ENCODE measurements at regions not wholly inside any gene's neighbourhood (a gene's known extent, or its start where the extent isn't known, plus 50 kb on each side); places are given as distances from the start of the nearest gene placed in this dataset.
"Not testable (repeated sequence)": the region's sequence is repeated elsewhere in the genome, so short reads cannot be mapped to it uniquely, and the experiment has no call there.

DNA sequence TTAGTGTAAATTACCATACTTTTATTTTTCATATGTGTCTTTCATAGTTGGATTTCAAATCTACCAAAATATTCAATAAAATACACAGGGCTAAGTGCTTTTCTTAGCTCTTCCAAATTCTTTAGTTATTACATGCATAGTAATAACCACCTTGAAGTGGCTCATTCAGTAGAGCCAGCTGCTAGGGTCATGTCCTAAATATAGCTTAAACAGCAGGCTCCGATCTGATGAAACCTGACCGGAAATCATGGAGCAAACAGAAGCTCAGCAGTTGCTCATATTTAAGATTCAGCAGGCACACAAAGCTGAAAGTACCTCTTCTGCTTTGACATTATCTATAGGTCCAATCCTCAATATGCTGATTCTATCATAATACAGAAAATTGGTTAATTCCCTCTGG lies 1470.4 kb downstream of the ADGRL3 start:
- no peak overlapping the region for H3K27ac Mint-ChIP-seq
- H3K4me3 Mint-ChIP-seq: no peak overlapping the region
- H3K9me3 Mint-ChIP-seq: peaks cover 8 to 33% (median 14%) of the 10 kb centered on the region in 6 donors
- H3K27me3 Mint-ChIP-seq (ENCODE audit: low read depth in 3 of 3): no peaks in the 10 kb centered on the region
- H3K36me3 Mint-ChIP-seq: no peaks in the 10 kb centered on the region
- DNase-seq: no peak
- no peaks in the 10 kb centered on the region for H3K4me1 Mint-ChIP-seq

DNA sequence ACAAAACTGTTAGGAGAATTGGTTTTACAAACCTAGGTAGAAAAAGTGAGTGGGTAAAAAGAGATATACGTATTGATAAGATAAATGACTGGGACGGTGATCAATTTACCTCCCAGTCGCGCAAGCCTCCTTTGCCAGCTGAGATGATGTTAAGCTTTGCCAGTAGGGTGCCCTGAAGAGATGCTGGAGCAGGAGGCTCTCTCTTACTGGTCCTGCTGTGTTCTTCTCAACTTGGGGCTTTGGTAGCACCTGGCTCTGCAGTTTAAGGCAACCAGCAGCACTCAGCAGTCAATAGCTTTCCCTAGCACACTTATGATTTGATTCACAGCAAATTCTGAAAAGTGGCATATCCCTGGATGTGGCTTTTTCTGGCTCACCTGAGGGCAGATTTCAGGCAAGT lies 1461.7 kb downstream of the ADGRL3 start:
- H3K9me3 Mint-ChIP-seq: peaks cover 7 to 34% (median 17%) of the 10 kb centered on the region in 6 donors
- H3K4me3 Mint-ChIP-seq: no peak overlapping the region
- no peaks in the 10 kb centered on the region for H3K36me3 Mint-ChIP-seq
- H3K27me3 Mint-ChIP-seq (ENCODE audit: low read depth in 3 of 3): no peaks in the 10 kb centered on the region
- DNase-seq: no peak
- H3K27ac Mint-ChIP-seq: no peak overlapping the region
- H3K4me1 Mint-ChIP-seq: no peaks in the 10 kb centered on the region

- peaks cover 0 to 41% (median 12%) of the 10 kb centered on the region in 6 donors for H3K9me3 Mint-ChIP-seq
- H3K36me3 Mint-ChIP-seq: no peaks in the 10 kb centered on the region
- no peak overlapping the region for H3K4me3 Mint-ChIP-seq
- no peaks in the 10 kb centered on the region for H3K27me3 Mint-ChIP-seq (ENCODE audit: low read depth in 3 of 3)
- no peak for DNase-seq
- no peaks in the 10 kb centered on the region for H3K4me1 Mint-ChIP-seq
- no peak overlapping the region for H3K27ac Mint-ChIP-seq
Observed at GRCh38 chr4:62656006-62656405, 1455.9 kb downstream of the ADGRL3 start.

DNA sequence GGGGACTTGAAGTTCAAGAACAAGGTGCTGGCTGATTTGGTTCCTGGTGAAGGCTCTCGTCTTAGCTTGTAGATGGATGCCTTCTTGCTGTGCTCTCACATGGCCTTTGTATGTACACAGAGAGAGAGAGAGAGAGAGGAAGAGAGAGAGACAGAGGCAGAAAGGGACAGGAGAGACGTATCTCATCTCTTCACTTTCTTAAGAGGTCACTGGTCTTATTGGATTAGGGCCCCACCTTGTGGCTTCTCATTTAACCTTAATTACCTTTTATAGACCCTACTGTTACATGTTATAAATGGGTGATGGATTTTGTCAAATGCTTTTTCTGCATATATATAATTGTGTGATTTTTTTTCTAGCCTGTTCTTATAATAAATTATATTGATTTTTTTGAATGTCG lies 1444.2 kb downstream of the ADGRL3 start:
- Mint-ChIP-seq H3K9me3 (peaks cover 1 to 28% (median 12%) of the 10 kb centered on the region in 6 donors), H3K27me3 (ENCODE audit: low read depth in 3 of 3) (no peaks in the 10 kb centered on the region), H3K4me1 (no peaks in the 10 kb centered on the region), H3K4me3 (no peak overlapping the region), H3K36me3 (no peaks in the 10 kb centered on the region), H3K27ac (no peak overlapping the region)
- no peak for DNase-seq

- H3K27me3 Mint-ChIP-seq (ENCODE audit: low read depth in 3 of 3): no peaks in the 10 kb centered on the region
- DNase-seq: no peak
- H3K27ac Mint-ChIP-seq: no peak overlapping the region
- H3K9me3 Mint-ChIP-seq: peaks cover 2 to 25% (median 8%) of the 10 kb centered on the region in 6 donors
- no peak overlapping the region for H3K4me3 Mint-ChIP-seq
- no peaks in the 10 kb centered on the region for H3K36me3 Mint-ChIP-seq
- no peaks in the 10 kb centered on the region for H3K4me1 Mint-ChIP-seq
Observed at GRCh38 chr4:62640296-62640695, 1440.2 kb downstream of the ADGRL3 start.

- H3K36me3 Mint-ChIP-seq: no peaks in the 10 kb centered on the region
- peaks cover 0 to 2% (median 0%) of the 10 kb centered on the region in 3 donors for H3K27me3 Mint-ChIP-seq (ENCODE audit: low read depth in 3 of 3)
- no peaks in the 10 kb centered on the region for H3K4me1 Mint-ChIP-seq
- no peak for DNase-seq
- no peak overlapping the region for H3K4me3 Mint-ChIP-seq
- peaks cover 2 to 35% (median 17%) of the 10 kb centered on the region in 6 donors for H3K9me3 Mint-ChIP-seq
- H3K27ac Mint-ChIP-seq: no peak overlapping the region
Observed at GRCh38 chr4:62627671-62628070, 1427.5 kb downstream of the ADGRL3 start.

- peaks cover 3 to 31% (median 16%) of the 10 kb centered on the region in 6 donors for H3K9me3 Mint-ChIP-seq
- no peaks in the 10 kb centered on the region for H3K36me3 Mint-ChIP-seq
- H3K4me1 Mint-ChIP-seq: no peaks in the 10 kb centered on the region
- no peak for DNase-seq
- peaks cover 0 to 2% (median 0%) of the 10 kb centered on the region in 3 donors for H3K27me3 Mint-ChIP-seq (ENCODE audit: low read depth in 3 of 3)
- no peak overlapping the region for H3K4me3 Mint-ChIP-seq
- no peak overlapping the region for H3K27ac Mint-ChIP-seq
Observed at GRCh38 chr4:62627141-62627540, 1427.0 kb downstream of the ADGRL3 start.

DNA sequence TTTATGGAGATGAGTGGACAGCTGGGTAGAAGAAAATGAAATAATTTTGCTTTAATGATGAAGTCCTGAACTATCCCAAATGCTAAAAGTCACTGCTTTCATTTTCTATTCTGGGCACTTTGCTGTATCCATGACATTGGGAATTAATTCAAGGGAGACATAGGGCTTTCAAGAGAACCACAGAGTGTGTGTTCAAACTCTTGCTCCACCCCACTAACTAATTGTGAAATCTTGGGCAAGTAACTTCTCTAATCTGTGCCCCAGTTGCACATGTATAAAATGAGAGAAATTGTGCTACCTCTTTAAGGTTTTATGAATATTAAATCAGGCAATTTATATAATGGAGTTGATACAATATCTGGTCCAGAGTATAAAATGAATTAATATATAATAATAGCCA lies 1422.0 kb downstream of the ADGRL3 start:
- Mint-ChIP-seq H3K36me3 (no peaks in the 10 kb centered on the region), H3K4me3 (no peak overlapping the region), H3K4me1 (no peaks in the 10 kb centered on the region), H3K9me3 (peaks cover 6 to 35% (median 19%) of the 10 kb centered on the region in 6 donors), H3K27me3 (ENCODE audit: low read depth in 3 of 3) (peaks cover 0 to 2% (median 0%) of the 10 kb centered on the region in 3 donors), H3K27ac (no peak overlapping the region)
- DNase-seq: no peak

- H3K36me3 Mint-ChIP-seq: no peaks in the 10 kb centered on the region
- H3K27me3 Mint-ChIP-seq (ENCODE audit: low read depth in 3 of 3): no peaks in the 10 kb centered on the region
- H3K9me3 Mint-ChIP-seq: peaks cover 9 to 42% (median 22%) of the 10 kb centered on the region in 6 donors
- H3K27ac Mint-ChIP-seq: no peak overlapping the region
- H3K4me3 Mint-ChIP-seq: no peak overlapping the region
- no peak for DNase-seq
- H3K4me1 Mint-ChIP-seq: no peaks in the 10 kb centered on the region
Observed at GRCh38 chr4:62619971-62620370, 1419.8 kb downstream of the ADGRL3 start.

- Mint-ChIP-seq H3K4me3 (no peak overlapping the region), H3K27me3 (ENCODE audit: low read depth in 3 of 3) (no peaks in the 10 kb centered on the region), H3K27ac (no peak overlapping the region), H3K9me3 (peaks cover 8 to 42% (median 22%) of the 10 kb centered on the region in 6 donors), H3K36me3 (no peaks in the 10 kb centered on the region), H3K4me1 (no peaks in the 10 kb centered on the region)
- DNase-seq: no peak
Observed at GRCh38 chr4:62618042-62618441, 1417.9 kb downstream of the ADGRL3 start.

- Mint-ChIP-seq H3K27ac (no peak overlapping the region), H3K4me1 (no peaks in the 10 kb centered on the region), H3K27me3 (ENCODE audit: low read depth in 3 of 3) (peaks cover 0 to 3% (median 0%) of the 10 kb centered on the region in 3 donors), H3K4me3 (no peak overlapping the region), H3K36me3 (no peaks in the 10 kb centered on the region), H3K9me3 (peaks cover 0 to 15% (median 7%) of the 10 kb centered on the region in 6 donors)
- no peak for DNase-seq
Observed at GRCh38 chr4:62601737-62602136, 1401.6 kb downstream of the ADGRL3 start.

DNA sequence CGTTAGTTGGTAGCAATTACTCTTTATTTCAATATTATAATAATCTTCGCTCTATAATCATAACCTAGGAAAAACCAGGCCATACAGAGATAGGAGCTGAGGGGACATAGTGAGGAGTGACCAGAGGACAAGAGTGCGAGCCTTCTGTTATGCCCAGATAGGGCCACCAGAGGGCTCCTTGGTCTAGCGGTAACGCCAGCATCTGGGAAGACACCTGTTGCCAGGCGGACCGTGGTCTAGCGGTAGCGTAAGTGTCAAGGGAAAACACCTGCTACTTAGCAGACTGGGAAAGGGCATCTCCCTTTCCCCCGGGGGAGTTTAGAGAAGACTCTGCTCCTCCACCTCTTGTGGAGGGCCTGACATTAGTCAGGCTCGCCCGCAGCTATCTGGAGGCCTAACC lies 1395.1 kb downstream of the ADGRL3 start:
- not testable (repeated sequence) for H3K4me3 Mint-ChIP-seq; H3K27ac Mint-ChIP-seq; H3K4me1 Mint-ChIP-seq; H3K36me3 Mint-ChIP-seq; DNase-seq; H3K27me3 Mint-ChIP-seq (ENCODE audit: low read depth in 3 of 3)
- peaks cover 4 to 29% (median 11%) of the 10 kb centered on the region in 6 donors for H3K9me3 Mint-ChIP-seq

- Mint-ChIP-seq H3K4me1 (no peaks in the 10 kb centered on the region), H3K9me3 (peaks cover 6 to 44% (median 23%) of the 10 kb centered on the region in 6 donors), H3K36me3 (peaks cover 0 to 3% (median 0%) of the 10 kb centered on the region in 3 donors), H3K27me3 (ENCODE audit: low read depth in 3 of 3) (peaks cover 0 to 2% (median 0%) of the 10 kb centered on the region in 3 donors), H3K27ac (no peak overlapping the region), H3K4me3 (no peak overlapping the region)
- DNase-seq: no peak
Observed at GRCh38 chr4:62591756-62592155, 1391.6 kb downstream of the ADGRL3 start.

DNA sequence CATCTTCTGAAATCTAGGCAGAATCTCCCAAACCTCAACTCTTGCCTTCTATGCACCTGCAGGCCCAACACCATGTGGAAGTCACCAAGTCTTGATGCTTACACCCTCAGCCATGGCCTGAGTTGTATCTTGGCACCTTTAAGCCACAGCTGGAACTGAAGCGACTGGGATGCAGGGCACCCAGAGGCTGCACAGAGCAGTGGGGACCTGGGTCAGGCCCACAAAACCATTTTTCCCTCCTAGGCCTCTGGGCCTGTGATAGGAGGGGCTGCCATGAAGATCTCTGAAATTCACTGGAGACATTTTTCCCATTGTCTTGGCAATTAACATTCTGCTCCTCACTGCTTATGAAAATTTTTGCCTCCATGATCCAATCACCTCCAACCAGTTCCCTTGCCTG lies 1388.5 kb downstream of the ADGRL3 start:
- DNase-seq: no peak
- Mint-ChIP-seq H3K4me1 (no peaks in the 10 kb centered on the region), H3K27me3 (ENCODE audit: low read depth in 3 of 3) (peaks cover 0 to 2% (median 0%) of the 10 kb centered on the region in 3 donors), H3K36me3 (peaks cover 0 to 3% (median 0%) of the 10 kb centered on the region in 3 donors), H3K9me3 (peaks cover 4 to 40% (median 20%) of the 10 kb centered on the region in 6 donors), H3K4me3 (no peak overlapping the region), H3K27ac (no peak overlapping the region)

DNA sequence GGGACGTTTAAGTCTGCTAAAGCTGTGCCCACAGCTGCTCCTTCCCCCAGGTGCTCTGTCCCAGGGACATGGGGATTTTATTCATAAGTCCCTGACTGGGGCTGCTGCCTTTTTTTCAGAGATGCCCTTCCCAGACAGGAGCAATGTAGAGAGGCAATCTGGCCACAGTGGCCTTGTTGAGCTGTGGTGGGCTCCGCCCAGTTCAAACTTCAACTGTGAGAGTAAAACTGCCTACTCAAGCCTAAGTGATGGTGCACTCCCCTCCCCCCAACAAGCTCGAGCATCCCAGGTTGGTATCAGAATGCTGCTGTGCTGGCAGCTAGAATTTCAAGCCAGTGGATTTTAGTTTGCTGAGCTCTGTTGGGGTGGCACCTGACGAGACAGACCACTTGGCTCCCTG lies 1371.4 kb downstream of the ADGRL3 start:
- Mint-ChIP-seq H3K27me3 (ENCODE audit: low read depth in 3 of 3) (peaks cover 0 to 4% (median 0%) of the 10 kb centered on the region in 3 donors), H3K4me1 (no peaks in the 10 kb centered on the region), H3K36me3 (no peaks in the 10 kb centered on the region), H3K4me3 (no peak overlapping the region), H3K27ac (no peak overlapping the region), H3K9me3 (peaks cover 11 to 54% (median 36%) of the 10 kb centered on the region in 6 donors)
- DNase-seq: no peak
